PC-9 (cell line): ENCODE measurements at regions not wholly inside any gene's neighbourhood (a gene's known extent, or its start where the extent isn't known, plus 50 kb on each side); places are given as distances from the start of the nearest gene placed in this dataset.

Experiments used
- EZH2 ChIP-seq: fragments of 200-600 bp; sonication (generic); IDR thresholded peaks from 2 replicates; pipeline ENCODE4 v1.8.0; 2017; ENCODE audit warnings: antibody characterized with exemption, low read depth
- TF ChIP-seq, protein P1 (sequence below): fragments of 200-600 bp; sonication (generic); conservative IDR thresholded peaks from 2 replicates; pipeline ENCODE4 v1.6.1; 2017; ENCODE audit warnings: mixed run types, antibody characterized with exemption, mild to moderate bottlenecking, moderate library complexity

GRCh38 chr5:159849437-159850083, 66.7 kb upstream of the ADRA1B start:
- TF ChIP-seq, protein P1, sequence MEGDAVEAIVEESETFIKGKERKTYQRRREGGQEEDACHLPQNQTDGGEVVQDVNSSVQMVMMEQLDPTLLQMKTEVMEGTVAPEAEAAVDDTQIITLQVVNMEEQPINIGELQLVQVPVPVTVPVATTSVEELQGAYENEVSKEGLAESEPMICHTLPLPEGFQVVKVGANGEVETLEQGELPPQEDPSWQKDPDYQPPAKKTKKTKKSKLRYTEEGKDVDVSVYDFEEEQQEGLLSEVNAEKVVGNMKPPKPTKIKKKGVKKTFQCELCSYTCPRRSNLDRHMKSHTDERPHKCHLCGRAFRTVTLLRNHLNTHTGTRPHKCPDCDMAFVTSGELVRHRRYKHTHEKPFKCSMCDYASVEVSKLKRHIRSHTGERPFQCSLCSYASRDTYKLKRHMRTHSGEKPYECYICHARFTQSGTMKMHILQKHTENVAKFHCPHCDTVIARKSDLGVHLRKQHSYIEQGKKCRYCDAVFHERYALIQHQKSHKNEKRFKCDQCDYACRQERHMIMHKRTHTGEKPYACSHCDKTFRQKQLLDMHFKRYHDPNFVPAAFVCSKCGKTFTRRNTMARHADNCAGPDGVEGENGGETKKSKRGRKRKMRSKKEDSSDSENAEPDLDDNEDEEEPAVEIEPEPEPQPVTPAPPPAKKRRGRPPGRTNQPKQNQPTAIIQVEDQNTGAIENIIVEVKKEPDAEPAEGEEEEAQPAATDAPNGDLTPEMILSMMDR = no peak
- TF ChIP-seq EZH2 = no peak
